ENCODE measurements at regions not wholly inside any gene's neighbourhood (a gene's known extent, or its start where the extent isn't known, plus 50 kb on each side); places are given as distances from the start of the nearest gene placed in this dataset.
"Not testable (repeated sequence)": the region's sequence is repeated elsewhere in the genome, so short reads cannot be mapped to it uniquely, and the experiment has no call there.

DNA sequence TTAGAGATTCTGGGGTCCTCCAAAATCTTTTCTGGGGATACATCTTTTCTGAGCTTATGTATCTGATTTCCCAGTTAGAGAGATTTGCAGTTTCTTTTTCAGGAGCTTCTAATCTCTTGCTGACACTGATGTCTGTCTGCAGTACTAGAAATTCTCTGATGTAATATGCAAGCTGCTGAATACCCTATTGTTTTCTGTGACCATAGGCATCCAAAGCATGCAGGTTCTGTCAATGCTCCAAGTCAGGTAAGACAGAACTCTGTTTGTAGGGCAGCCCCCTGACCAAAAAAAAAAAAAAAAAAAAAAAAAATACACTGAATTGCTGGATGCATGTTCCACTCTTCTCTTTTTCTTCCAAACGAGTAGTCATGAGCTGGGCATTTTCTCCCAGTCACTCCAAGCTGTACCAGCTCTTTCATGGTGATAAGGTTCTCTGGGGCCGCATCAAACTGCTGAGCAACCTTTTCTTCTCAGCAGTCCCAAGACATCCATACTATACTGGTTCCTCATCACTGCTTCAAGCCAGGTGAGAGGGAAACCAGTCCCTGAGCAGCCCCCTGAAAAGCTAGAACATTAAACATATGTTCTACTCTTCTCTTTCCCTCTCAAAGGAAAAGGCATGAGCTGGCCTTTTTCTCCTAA lies 354.9 kb upstream of the ANKRD20A1 start:
- TF ChIP-seq CTCF, EZH2phosphoT487 (IDR thresholded peaks at IDR 0.05): not testable (repeated sequence)
